ENCODE measurements at regions not wholly inside any gene's neighbourhood (a gene's known extent, or its start where the extent isn't known, plus 50 kb on each side); places are given as distances from the start of the nearest gene placed in this dataset.

GRCh38 chr4:63965875-63966274, 443.4 kb downstream of the TECRL start:
- no peak for TF ChIP-seq REST (IDR thresholded peaks at IDR 0.05; ENCODE audit: insufficient read depth in 1 of 2, low read depth in 2 of 2, low read length in 1 of 2)
- TF ChIP-seq, protein P1, sequence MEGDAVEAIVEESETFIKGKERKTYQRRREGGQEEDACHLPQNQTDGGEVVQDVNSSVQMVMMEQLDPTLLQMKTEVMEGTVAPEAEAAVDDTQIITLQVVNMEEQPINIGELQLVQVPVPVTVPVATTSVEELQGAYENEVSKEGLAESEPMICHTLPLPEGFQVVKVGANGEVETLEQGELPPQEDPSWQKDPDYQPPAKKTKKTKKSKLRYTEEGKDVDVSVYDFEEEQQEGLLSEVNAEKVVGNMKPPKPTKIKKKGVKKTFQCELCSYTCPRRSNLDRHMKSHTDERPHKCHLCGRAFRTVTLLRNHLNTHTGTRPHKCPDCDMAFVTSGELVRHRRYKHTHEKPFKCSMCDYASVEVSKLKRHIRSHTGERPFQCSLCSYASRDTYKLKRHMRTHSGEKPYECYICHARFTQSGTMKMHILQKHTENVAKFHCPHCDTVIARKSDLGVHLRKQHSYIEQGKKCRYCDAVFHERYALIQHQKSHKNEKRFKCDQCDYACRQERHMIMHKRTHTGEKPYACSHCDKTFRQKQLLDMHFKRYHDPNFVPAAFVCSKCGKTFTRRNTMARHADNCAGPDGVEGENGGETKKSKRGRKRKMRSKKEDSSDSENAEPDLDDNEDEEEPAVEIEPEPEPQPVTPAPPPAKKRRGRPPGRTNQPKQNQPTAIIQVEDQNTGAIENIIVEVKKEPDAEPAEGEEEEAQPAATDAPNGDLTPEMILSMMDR (IDR thresholded peaks at IDR 0.05): no peak
- TF ChIP-seq POLR2AphosphoS5 (IDR thresholded peaks at IDR 0.05; ENCODE audit: low read depth, low read length): no peak
- TF ChIP-seq TCF7L2 (IDR thresholded peaks at IDR 0.05; ENCODE audit: low read depth, low read length): no peak

Data from Panc1 (cell line).